ENCODE measurements at regions not wholly inside any gene's neighbourhood (a gene's known extent, or its start where the extent isn't known, plus 50 kb on each side); places are given as distances from the start of the nearest gene placed in this dataset.

DNA sequence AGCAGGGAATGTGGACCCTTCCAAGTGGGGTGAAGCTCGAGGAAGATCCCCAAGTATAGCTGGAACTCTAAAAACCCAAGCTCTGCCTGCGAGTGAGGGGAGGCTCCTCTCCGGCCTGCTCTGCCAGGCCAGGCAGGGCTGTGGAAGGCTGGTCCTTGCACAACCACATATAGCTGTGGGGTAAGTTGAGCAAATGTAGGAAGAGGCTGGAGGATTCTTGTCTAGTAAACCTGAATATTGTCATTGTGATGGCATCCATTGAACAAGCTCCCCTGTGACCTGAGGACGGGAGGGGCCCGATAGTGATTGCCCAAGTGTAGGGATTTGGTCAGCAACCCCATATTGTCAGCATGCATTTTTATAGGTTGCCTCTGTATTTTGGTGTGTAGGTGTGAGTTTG lies 103.0 kb downstream of the ACKR3 start:
- TF ChIP-seq, protein P1, sequence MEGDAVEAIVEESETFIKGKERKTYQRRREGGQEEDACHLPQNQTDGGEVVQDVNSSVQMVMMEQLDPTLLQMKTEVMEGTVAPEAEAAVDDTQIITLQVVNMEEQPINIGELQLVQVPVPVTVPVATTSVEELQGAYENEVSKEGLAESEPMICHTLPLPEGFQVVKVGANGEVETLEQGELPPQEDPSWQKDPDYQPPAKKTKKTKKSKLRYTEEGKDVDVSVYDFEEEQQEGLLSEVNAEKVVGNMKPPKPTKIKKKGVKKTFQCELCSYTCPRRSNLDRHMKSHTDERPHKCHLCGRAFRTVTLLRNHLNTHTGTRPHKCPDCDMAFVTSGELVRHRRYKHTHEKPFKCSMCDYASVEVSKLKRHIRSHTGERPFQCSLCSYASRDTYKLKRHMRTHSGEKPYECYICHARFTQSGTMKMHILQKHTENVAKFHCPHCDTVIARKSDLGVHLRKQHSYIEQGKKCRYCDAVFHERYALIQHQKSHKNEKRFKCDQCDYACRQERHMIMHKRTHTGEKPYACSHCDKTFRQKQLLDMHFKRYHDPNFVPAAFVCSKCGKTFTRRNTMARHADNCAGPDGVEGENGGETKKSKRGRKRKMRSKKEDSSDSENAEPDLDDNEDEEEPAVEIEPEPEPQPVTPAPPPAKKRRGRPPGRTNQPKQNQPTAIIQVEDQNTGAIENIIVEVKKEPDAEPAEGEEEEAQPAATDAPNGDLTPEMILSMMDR (IDR thresholded peaks at IDR 0.05; ENCODE audit: low read length, missing control alignments): no peak
- H3K4me3 ChIP-seq (replicated peaks; ENCODE audit: low read depth, low read length): no peak overlapping the region
- DNase-seq (ENCODE audit: low read depth): no peak

DNA sequence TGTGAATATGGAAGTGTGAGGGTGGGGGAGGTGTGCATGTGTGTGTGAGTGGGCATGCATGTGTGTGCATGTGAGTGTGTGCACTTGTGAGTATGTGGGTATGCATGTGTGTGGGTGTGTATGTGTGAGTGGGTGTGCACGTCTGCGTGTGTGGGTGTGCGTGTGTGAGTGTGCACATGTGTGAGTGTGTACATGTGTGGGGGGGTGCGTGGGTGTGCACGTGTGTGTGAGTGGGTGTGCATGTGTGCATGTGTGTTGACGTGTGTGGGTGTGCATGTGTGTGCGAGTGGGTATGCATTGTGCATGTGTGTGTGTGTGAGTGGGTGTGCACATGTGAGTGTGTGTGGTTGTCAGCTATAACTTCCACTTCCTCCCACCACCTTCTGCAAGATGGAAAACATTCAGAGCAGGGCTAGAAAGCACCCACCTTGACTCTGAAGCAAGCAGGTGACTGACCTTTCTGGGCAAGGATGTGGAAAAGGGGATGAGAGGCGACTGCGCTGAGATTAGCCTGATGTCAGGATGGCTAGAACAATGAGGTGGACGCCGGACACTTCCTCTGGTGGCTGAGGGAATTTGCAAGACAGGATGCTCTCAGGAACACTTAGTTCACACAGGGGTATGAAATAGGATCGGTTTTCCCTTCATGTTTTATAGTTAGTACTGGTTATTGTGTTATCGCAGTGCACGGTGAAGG lies 103.6 kb downstream of the ACKR3 start:
- TF ChIP-seq, protein P1 (IDR thresholded peaks at IDR 0.05; ENCODE audit: low read length, missing control alignments): no peak
- H3K4me3 ChIP-seq (replicated peaks; ENCODE audit: low read depth, low read length): no peak overlapping the region
- no peak for DNase-seq (ENCODE audit: low read depth)

DNA sequence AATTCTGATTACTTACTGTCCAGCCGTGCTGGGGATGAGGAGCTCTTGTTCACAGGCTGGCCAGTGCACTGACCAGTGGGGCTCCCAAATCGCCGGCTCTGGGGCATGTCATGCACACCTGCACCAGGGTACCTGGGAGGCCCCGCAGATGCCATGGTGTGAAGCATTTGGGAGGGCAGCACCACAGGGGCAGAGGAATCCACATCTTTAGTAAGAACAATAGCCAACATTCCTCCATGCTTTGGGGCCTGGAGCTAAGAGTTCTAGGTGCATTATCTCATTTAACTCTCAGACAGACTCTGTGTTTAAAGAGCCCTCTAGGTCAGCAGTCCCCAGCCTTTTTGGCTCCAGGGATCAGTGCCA lies 104.2 kb downstream of the ACKR3 start:
- TF ChIP-seq, protein P1 (IDR thresholded peaks at IDR 0.05; ENCODE audit: low read length, missing control alignments): no peak
- no peak overlapping the region for H3K4me3 ChIP-seq (replicated peaks; ENCODE audit: low read depth, low read length)
- no peak for DNase-seq (ENCODE audit: low read depth)

DNA sequence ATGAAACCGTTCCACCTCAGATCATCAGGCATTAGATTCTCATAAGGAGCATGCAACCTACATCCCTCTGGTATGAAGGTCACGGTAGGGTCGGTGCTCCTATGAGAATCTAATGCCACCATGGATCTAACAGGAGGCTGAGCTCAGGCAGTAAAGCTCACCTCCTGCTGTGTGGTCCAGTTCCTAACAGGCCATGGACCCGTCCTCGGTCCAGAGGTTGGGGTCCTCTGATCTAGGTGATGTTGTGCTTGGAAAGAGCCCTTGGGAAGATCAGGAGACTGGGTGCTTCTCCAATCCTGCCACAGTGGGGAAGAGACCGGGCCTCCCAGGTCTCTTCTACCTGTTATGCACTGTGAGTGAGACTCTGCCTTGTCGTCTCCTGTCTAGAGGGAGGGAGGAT lies 104.6 kb downstream of the ACKR3 start:
- TF ChIP-seq, protein P1 (IDR thresholded peaks at IDR 0.05; ENCODE audit: low read length, missing control alignments): no peak
- DNase-seq (ENCODE audit: low read depth): no peak

DNA sequence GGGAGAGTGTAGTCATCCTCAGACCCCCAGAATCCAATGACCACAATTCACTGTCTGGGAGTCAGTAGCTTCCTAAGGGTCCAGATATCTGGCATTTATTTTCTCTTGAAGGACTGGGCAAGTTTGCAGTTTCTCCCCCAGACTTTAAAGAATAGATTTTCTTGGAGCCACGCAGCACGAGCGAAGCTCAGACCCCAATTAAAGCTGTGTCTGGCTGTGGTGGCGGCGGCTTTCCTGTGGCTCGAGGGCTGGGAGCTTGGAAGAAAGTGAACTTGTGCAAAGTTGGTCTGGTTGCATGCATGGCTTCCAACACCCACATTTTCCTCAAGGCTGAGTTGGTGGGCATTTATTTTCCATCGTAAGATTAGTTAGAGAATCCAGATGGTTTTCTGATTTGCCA lies 105.0 kb downstream of the ACKR3 start:
- TF ChIP-seq, protein P1 (IDR thresholded peaks at IDR 0.05; ENCODE audit: low read length, missing control alignments): no peak
- DNase-seq (ENCODE audit: low read depth): no peak
- no peak overlapping the region for H3K4me3 ChIP-seq (replicated peaks; ENCODE audit: low read depth, low read length)

More for the DNA sequence above, 104.6 kb downstream of the ACKR3 start:
- no peak overlapping the region for H3K4me3 ChIP-seq (replicated peaks; ENCODE audit: low read depth, low read length)

DNA sequence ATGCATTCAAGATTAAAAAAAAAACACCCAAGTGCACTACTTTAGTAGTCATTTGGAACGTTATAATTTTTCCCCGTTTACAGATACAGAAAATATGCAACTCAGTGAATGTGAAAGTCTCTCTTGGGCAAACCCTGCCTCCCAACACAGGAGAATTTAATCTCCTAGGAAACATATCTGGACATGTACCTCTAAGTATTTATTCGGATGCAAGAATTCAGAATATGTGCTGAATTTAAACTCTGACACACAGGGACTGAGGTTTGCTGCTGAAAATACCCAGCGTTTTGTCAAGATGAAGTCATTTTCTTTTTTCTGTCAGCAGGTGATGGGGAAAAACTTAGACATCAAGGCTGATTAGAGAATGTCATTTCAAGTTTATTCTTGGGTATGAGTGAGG lies 105.4 kb downstream of the ACKR3 start:
- peak; percentile 7 for DNase-seq (ENCODE audit: low read depth)
- TF ChIP-seq, protein P1 (IDR thresholded peaks at IDR 0.05; ENCODE audit: low read length, missing control alignments): no peak
- H3K4me3 ChIP-seq (replicated peaks; ENCODE audit: low read depth, low read length): no peak overlapping the region

DNA sequence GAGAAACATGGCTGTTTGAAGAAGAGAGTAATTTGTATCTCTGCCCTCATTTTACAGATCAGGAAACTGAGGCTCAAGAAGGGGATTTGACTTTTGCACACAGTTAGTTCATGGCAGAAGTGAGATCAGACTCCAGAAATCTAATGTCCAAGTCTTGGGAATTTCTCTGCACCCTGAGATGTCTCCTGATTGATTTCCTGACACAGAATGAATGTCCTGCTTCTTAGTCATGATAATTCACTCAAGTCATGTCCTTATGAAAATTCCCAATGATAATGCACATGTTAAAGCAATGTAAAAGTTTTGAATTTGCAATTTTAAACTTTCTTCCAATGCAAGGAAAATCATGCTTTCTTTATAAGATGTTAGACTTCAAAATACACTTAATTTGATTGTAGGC lies 105.9 kb downstream of the ACKR3 start:
- TF ChIP-seq, protein P1 (IDR thresholded peaks at IDR 0.05; ENCODE audit: low read length, missing control alignments): no peak
- no peak overlapping the region for H3K4me3 ChIP-seq (replicated peaks; ENCODE audit: low read depth, low read length)
- DNase-seq (ENCODE audit: low read depth): no peak

All from fibroblast of pulmonary artery (primary cell).